ENCODE measurements at regions not wholly inside any gene's neighbourhood (a gene's known extent, or its start where the extent isn't known, plus 50 kb on each side); places are given as distances from the start of the nearest gene placed in this dataset.

GRCh38 chr22:49536571-49537131 is 291.0 kb downstream of the BRD1 start:
- DNase-seq (ENCODE audit: low read depth in 4 of 4, low spot score in 3 of 4): no peak

- DNase-seq (ENCODE audit: low read depth in 4 of 4, low spot score in 3 of 4): no peak
Observed at GRCh38 chr22:49535527-49536125, 292.0 kb downstream of the BRD1 start.

GRCh38 chr22:49535126-49535525 is 292.5 kb downstream of the BRD1 start:
- no peak for DNase-seq (ENCODE audit: low read depth in 4 of 4, low spot score in 3 of 4)

- no peak for DNase-seq (ENCODE audit: low read depth in 4 of 4, low spot score in 3 of 4)
Observed at GRCh38 chr22:49534386-49534785, 293.3 kb downstream of the BRD1 start.

GRCh38 chr22:49533886-49534285 is 293.8 kb downstream of the BRD1 start:
- no peak for DNase-seq (ENCODE audit: low read depth in 4 of 4, low spot score in 3 of 4)

GRCh38 chr22:49532869-49533802 is 294.5 kb downstream of the BRD1 start:
- no peak for DNase-seq (ENCODE audit: low read depth in 4 of 4, low spot score in 3 of 4)

GRCh38 chr22:49531368-49531791 is 296.3 kb downstream of the BRD1 start:
- DNase-seq (ENCODE audit: low read depth in 4 of 4, low spot score in 3 of 4): no peak

- DNase-seq (ENCODE audit: low read depth in 4 of 4, low spot score in 3 of 4): no peak
Observed at GRCh38 chr22:49530671-49531367, 296.9 kb downstream of the BRD1 start.

- no peak for DNase-seq (ENCODE audit: low read depth in 4 of 4, low spot score in 3 of 4)
Observed at GRCh38 chr22:49528420-49528720, 299.3 kb downstream of the BRD1 start.

- DNase-seq (ENCODE audit: low read depth in 4 of 4, low spot score in 3 of 4): no peak
Observed at GRCh38 chr22:49527611-49528419, 299.9 kb downstream of the BRD1 start.

GRCh38 chr22:49525801-49526535 is 301.7 kb downstream of the BRD1 start:
- DNase-seq (ENCODE audit: low read depth in 4 of 4, low spot score in 3 of 4): no peak

- no peak for DNase-seq (ENCODE audit: low read depth in 4 of 4, low spot score in 3 of 4)
Observed at GRCh38 chr22:49525360-49525759, 302.3 kb downstream of the BRD1 start.

- no peak for DNase-seq (ENCODE audit: low read depth in 4 of 4, low spot score in 3 of 4)
Observed at GRCh38 chr22:49524362-49524761, 303.3 kb downstream of the BRD1 start.

GRCh38 chr22:49523374-49524008 is 304.2 kb downstream of the BRD1 start:
- no peak for DNase-seq (ENCODE audit: low read depth in 4 of 4, low spot score in 3 of 4)

- DNase-seq (ENCODE audit: low read depth in 4 of 4, low spot score in 3 of 4): no peak
Observed at GRCh38 chr22:49522582-49523373, 304.9 kb downstream of the BRD1 start.

GRCh38 chr22:49521787-49522224 is 305.9 kb downstream of the BRD1 start:
- DNase-seq (ENCODE audit: low read depth in 4 of 4, low spot score in 3 of 4): no peak

- no peak for DNase-seq (ENCODE audit: low read depth in 4 of 4, low spot score in 3 of 4)
Observed at GRCh38 chr22:49519117-49519737, 308.4 kb downstream of the BRD1 start.

GRCh38 chr22:49518436-49518970 is 309.2 kb downstream of the BRD1 start:
- no peak for DNase-seq (ENCODE audit: low read depth in 4 of 4, low spot score in 3 of 4)
